NCI-H187 (cell line): ENCODE measurements at regions not wholly inside any gene's neighbourhood (a gene's known extent, or its start where the extent isn't known, plus 50 kb on each side); places are given as distances from the start of the nearest gene placed in this dataset.
"Not testable (repeated sequence)": the region's sequence is repeated elsewhere in the genome, so short reads cannot be mapped to it uniquely, and the experiment has no call there.

Source experiments
- DNase-seq, 2 experiments: peaks; one replicate each; lab custom pipeline; 2025; lab: John Stamatoyannopoulos, UW

DNA sequence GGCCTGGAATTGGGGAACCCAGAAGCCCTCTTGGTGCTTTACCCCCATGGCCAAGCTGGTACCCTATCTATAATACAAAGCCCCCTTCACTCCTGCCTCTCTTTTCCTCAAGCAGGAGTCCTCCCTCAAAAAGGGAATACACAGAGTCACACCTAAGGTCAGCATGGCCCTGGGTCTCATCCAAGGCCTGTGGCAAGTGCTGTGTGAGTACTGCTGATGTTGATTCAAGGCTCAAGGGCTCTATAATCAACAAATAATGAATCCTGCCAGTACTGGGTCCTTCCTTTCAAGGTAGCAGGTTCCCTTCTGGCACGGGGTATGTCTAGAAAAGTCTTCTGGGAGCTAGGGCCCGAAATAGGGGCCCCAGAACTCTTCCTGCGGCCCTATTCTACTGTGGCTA lies 187.3 kb downstream of the CYB561 start:
- no peak for DNase-seq

DNA sequence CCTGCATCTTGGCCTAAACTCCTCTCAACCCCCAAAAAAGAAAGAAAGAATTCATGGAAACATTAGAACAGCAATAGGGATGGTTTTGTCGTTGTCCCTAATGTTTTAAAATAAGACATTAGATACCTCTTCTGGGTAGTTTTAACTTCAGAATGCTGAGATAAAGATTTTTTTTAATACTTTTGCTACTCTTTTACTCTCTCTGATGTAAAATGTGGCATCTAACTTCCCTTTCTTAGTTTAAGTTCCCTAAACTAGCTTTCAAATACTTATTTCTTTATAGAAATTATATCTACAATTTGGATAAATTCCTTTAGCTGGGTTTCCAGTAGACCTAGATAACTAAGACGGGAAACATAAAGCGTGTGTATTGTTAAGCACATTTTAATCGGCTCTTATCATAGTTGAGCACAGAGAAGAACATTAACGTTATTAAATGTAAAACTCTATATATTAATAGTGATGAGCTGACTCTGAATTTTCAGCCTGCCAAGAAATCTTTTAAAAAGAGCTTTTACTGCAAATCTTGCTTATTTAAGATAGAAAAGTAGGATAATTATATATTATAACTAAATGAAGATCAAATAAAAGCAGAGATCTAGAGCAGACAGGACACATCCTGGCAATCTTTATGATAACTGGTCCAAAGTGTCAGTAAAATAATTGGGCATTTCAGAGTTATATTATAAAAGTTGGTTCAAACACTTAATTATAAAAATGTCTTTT lies 183.2 kb downstream of the CYB561 start:
- no peak for DNase-seq

DNA sequence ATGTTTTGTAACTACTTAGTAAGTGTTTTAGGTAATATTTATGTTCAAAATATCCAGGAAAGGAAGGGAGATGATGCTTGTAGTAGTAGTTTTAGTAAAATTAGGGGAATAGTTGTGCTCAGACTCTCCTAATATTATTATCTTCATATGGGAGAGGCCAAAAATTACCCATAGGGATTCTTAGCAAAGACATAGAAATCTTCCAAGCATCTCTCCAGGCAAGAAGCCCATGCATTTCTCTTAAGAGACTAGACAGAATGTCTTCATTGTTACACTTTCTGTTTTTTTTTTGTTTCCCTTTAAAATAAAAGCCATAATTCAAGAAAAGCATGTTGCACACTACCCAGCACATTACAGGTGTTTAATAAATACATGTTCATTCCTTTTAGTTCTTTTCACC lies 180.6 kb downstream of the CYB561 start:
- DNase-seq, result no peak

DNA sequence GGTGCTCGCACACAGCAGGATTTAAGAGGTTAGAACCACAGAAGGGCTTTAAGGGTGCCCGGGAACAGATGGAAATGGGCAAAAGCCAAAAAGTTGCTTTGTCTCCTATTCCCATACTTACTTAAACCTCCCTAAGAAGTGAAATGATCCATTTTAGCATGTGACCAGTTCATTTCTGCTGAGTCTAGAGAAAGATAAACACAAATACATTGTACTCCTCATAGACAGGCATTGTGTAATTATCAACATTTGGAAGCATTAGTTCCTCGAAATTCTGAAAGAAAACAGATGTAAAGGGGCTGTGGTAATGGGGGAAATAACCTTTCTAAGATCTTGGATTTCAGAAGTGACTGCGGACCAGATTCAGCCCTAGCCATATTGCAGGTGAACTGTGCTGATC lies 178.3 kb downstream of the CYB561 start:
- no peak for DNase-seq

DNA sequence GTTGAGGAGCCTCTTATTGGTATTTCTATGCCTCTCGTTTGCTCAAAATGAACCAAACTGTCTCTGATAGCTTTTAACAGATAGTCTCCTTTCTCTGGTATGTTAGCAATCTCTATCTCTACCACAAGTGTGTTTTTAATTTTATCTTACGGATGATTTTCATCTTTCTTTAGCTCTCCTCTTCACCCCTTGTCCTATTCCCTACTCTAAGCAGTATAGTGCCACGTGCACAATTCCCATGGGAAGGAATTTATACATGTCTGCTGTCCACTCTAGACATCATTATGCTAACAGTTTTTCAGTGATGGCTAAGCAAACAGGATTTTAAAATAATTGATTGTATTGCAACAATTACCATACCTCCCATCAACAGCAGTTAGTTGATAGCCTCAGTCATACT lies 177.3 kb downstream of the CYB561 start:
- peak; percentile 1 to 31 for DNase-seq

DNA sequence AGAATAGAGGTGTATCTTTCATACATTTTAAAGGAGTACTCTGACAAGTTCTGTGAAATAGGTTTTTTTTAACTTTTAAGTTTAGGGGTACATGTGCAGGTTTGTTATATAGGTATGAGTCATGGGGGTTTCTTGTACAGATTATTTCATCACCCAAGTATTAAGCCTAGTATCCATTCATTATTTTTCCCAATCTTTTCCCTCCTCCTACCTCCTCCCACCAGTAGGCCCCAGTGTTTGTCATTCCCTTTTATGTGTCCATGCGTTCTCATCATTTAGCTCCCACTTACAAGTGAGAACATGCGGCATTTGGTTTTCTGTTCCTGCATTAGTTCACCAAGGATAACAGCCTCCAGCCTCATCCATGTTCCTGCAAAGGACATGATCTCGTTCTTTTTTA lies 175.5 kb downstream of the CYB561 start:
- no peak for DNase-seq

DNA sequence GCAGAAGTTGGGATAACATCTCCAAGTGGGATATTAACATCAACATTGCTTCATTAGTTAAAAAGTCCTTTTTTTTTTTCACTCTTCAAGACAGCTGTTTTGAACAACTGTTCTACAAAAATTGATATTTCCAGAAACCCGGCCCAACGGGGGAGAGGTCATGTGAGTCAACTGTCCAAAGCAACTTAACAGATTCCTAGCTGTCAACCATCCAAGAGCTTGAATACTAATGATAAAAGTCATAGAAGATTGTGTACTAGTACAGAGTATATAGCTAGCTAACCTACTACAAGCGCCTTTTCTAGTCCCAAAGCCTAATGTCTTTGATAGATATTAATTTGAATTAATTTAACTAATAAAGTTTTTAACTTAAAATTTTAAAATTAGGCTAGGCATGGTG lies 172.0 kb downstream of the CYB561 start:
- DNase-seq, result no peak

DNA sequence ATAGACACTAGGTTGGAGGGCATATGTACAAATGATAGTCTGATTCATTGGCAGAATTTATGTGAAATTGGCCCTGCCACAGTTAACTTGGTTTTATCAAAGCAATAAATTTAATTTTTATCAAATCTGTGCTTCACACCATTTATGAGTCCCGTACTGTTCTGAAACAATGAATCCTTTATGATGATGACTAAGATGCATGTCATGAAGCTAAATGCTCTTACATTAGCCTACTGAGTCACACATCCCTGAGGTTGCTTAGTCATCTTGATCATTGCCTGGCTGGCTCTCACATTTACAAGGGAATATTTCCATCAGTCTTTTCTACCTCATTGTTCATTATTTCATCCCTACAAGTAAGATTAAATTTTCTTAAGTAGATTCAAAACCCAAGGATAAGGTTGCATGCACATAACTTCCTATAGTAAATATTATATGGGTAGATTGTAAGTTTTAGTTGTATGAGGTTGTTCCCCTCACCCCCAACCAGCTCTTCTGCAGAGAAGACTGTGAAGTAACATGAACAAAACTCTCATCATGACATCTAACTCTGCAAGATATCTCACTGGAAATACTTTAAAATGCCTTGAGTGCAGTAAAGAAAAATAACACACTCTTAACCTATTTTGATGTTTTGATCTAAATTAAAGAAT lies 170.7 kb downstream of the CYB561 start:
- DNase-seq, result no peak

DNA sequence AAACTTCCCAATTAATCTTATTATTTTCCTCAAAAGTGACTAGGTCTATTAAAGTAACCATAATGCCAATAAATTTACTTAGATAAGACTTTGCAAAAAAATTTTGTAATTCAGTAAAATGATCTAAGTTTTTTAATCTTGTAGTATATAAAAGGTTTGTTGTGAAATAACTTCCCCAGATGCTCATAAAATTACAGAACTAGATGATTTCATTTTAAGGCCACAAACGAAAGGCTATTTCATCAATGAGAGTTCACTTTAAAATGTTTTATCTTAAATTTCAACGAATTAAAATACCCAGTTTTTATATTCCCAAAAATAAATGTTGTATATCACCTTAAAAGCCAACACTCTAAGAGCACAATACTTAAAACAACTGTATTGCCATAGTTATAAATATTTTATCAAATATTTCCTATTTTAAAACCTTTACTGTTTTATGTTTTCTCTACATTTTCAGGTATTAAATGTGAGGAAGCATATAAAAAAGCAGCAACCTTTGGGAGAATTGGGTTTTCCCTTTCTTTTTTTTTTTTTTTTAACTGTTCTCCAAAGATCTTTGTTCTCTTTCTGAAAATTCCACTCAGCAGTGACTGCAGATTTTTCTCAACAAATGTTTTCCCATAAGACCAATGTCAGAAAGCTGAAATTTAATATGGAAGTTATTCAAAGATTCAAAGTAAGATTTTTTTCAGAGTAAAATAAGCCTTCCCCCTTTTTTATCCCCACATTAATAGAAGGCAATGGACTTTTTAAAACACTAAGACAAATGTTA lies 169.9 kb downstream of the CYB561 start:
- DNase-seq, result no peak

DNA sequence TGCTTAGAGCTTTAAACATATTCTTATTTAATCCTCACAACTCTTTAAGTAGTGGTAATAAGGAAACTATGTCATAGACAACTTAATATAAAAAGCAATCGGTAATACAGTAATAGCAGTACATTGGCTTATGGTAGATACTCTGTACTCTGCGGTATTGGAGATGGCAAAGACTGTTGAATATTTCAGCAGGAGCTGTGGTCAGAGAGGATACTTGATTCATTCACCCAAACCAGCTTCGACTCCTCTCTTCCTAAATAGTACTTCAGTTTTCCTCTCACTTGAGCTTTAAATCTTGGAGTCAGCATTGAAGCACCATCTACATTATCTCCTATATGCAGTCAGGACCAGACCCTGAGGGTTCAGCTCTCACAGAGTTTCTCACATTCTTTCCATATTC lies 169.3 kb downstream of the CYB561 start:
- no peak for DNase-seq

DNA sequence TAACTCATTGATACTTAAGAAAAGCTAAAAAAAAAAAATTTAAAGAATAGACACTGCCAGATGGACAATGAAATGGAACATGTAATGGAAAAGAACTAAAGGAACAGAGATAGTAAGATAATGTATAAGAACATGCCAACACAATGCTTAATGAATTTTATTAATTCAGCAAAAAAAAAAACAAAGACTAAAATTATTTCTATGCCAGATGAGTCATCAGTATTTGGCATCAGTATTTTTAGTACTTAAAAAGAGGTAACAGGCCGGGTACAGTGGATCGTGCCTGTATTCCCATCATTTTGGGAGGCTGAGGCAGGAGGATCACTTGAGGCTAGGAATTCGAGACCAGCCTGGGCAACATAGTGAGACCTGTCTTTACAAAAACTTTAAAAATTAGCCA lies 168.5 kb downstream of the CYB561 start:
- no peak for DNase-seq

DNA sequence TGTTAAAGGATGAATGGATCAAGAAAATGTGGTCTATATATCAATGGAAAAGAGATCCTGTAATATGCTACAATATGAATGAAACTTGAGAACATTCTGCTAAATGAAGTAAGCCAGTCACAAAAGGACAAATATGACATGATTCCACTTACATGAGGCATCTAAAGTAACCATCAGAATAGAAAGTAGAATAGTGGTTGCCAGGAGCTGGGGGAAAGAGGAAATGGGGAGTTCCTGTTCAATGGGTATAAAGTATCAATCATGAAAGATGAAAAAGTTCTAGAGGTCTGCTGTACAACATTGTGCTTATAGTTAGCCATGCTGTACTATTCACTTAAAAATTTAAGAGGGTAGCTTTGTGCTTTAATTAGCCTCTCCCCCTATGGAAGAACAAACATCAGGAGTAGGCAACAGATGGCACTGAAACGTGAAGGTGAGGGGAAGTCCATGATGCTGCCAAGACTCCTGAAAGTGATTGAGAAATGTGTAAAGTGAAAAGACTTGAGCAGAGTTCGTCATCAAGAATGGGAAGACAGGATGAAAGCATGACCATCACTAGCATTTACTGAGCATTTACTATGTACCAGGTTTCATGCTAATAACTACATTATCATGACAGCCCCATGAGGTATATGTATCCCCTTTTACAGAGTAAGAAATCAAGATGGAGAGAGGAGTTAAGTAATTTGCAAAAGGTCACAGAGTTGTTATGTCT lies 167.2 kb downstream of the CYB561 start:
- DNase-seq, result no peak

DNA sequence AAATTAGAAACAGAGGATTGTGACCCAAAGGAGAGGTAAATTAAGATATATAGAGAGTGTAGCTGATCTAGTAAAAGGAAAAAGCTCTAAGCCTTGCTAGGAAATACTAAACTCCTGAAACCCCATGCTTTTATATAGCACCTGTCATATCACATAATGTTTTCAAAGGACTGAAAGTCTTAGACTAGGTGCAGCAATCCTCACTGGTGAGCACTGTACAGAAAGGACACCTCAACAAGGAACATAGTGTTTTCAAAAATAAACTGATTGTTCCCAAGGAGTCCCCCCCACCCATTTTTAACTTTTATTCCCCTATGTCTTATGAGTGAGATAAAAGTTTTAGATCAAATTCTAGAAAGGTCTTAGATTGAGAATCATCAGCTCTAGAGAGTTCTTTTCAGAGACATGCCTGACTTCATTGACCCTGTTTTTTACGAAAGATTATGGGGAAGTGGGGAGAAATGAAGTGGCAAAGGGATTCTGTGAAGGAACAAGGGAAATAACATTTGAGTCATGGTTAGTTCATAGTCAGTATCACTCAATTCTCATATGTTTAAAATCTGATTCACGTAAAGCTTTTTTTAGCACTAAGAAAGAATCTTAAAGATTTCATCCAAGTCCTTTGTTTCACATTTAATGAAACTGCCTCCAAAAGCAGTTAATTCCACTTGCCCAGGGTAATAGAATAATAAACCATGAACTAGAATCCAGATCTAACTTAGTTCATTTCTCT lies 166.4 kb downstream of the CYB561 start:
- DNase-seq, result no peak

DNA sequence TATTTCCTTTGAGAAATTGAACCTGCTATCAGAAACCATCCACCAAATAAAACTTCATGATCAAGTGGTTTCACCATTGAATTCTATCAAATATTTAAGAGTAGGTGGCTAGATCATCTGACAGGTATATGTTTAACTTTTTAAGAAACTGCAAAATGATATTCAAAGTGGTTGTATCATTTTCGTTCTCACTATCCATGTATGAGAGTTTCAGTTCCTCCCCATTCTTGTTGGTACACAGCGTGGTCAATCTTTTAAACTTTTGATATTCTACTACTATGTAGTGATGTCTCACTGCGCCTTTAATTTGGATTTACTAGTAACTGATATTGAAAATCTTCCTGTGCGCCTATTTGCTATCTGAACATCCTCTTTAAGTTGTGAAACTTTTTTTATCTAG lies 163.7 kb downstream of the CYB561 start:
- no peak for DNase-seq

DNA sequence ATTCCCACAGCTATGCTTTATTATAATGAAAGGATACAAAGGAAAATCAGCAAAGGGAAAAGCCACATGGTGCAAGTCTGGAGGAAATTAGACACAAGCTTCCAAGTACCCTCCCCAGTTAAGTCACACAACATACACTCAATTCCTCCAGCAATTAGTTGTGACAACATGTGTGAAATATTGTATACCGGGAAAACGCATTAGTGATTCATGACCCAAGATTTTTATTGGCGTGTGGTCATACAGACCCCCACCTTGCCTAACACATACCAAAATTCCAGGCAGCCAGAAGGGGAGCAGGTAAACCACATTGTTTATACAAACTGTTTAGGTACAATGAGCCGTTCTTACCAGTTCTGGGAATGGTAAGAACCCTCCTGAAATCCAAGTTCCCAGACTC lies 160.6 kb downstream of the CYB561 start:
- no peak for DNase-seq

DNA sequence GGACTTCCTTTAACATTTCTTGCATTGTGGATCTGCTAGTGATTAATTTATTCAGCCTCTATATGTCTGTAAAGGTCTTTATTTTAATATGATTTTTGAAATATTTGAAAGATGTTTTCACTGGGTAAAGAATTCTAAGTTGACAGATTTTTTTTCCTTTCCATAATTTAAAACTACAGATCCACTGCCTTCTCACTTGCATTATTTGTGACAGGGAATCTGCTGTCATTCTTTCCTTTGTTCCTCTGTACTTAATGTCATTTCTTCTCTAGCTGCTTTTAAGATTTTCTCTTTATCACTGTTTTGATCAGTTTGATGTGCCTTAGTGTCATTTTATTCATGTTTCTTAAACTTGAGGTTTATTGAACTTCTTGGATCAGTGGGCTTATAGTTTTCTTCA lies 159.9 kb downstream of the CYB561 start:
- no peak for DNase-seq

DNA sequence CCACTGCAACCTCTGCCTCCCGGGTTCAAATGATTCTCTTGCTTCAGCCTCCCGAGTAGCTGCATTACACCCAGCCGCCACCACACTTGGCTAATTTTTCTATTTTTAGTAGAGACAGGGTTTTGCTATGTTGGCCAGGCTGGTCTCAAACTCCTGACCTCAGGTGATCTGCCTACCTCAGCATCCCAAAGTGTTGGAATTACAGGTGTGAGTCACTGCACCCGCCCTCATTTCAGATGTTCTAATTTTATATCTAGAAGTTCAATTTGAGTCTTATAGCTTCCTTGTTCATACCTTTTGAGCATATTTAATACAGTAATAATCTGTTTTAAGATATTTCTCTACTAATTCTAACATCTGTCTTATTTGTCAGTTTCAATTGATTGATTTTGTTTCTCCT lies 159.1 kb downstream of the CYB561 start:
- DNase-seq, result not testable (repeated sequence)

DNA sequence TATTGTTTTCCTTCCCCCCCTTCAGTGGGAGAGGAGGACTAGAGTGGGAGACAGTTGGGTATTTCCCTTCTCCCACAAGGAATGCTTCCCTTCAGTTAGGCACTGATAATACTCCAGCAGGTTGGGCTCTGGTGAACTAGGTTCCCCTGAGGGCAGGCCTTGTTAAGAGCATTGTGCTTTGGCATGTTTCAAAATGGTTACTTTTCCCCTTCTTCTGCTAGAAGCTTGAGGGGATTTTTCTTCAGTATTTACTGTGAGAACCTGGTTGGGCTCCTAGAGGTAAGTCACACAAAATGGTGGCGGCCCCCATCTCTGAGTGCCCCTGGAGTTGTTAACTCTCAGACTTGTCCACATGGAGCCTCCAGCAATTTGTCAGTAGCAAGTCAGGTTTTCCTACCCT lies 156.2 kb downstream of the CYB561 start:
- DNase-seq, result no peak

DNA sequence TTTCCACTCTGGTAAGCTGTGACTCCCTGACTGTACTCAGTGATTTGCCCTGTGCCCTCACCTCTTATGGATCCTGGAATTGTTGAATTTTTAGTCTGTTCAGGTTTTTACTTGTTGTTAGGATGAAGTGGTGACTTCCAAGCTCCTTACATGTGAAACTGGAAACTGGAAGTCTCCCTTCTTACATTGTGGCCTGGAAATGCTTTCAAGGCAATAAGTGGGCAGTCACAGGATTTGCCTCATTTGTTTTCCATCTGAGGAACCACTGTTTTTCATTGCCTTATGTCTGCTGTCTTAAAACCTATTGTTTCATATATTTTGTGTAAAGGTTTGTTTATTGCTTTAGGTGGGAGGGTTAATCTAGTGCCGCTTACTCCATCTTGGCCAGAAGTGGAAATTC lies 155.8 kb downstream of the CYB561 start:
- no peak for DNase-seq

DNA sequence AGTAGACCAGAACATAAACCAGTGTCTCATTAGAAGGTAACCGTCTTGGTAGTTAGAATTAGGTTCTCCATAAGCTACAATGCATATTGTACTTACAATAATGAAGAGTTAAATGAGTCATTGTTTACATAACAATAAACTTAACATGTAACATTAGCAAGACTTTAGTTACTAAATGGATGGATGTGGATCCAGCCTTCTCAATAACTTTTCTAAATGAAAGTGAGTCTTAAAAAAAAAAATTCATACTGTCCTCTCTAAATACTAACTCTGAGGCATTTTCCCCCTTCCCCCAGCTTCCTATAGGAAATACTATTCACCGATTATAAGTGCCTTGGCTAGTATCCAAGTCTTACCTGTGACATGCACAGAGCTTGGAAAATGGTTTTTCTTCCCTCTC lies 155.3 kb downstream of the CYB561 start:
- DNase-seq, result no peak

DNA sequence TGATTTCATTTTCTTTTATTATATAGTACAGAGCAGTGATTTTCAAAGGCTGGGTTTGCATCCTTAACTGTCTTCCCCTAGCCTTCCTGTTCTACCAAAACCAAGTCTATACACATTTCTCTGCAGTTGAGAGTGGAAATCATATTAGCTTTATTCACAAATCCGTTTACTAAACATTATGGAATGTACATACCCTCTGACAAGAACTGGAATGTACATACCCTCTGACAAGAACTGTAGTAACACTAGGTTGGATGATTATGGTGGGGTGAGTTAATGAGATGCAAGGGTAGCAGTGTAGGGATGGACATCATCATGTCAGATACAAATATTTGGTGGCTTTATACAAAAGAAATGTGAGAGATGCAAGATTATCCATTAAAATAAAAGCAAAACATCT lies 154.8 kb downstream of the CYB561 start:
- DNase-seq, result no peak

DNA sequence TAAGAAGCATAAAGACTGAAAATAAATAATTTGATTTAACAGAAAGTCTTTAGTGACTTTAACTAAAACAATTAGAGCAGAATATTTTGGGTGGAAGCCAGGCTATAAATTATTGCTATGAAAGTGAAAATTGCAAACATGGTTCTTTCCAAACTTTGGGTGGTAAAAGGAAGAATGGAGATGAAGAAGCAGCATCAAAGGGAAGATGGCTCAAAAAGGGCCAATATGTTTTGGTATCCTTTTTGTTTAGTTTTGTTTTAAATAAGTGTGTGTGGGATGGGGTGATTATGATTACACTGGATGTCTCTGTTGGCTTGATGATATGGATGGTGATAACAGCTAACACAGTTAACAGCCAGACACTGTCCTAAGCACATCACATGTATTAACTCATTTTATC lies 153.7 kb downstream of the CYB561 start:
- no peak for DNase-seq
